ENCODE measurements at regions not wholly inside any gene's neighbourhood (a gene's known extent, or its start where the extent isn't known, plus 50 kb on each side); places are given as distances from the start of the nearest gene placed in this dataset.

DNA sequence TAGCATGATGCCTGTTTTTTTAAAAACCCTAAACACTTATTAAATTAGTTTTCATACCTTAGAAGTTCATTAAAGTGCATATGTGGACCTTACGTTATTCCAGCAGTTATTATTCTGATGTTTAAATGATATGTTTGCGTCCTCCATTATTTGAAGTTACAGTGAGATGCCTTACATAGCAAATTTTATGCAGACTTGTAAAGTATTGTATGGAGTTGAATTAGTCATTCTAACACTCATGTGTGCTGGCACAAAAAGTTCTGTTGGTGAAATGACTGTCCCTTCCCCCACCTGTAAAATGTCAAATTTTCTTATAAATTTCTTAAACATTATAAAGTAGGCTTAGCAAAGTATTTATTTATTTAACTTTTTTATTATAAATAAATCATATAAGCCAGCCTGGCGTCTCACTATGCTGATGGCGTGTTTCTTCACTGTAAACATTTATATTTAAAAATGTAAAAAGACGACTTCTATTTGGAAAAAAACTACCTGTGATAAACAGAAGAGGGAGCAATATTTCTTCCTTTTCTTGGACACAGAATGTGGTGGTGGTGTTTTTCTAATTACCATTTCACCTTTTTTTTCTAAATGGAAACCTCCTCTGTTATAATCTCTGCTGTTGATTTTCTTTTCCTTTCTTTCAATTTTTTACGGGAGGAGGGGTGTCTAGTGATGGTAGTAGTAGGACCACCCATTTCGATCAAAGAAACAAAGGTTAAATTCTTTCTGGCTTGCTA lies 155.4 kb downstream of the RFPL4B start:
- TF ChIP-seq, protein P1, sequence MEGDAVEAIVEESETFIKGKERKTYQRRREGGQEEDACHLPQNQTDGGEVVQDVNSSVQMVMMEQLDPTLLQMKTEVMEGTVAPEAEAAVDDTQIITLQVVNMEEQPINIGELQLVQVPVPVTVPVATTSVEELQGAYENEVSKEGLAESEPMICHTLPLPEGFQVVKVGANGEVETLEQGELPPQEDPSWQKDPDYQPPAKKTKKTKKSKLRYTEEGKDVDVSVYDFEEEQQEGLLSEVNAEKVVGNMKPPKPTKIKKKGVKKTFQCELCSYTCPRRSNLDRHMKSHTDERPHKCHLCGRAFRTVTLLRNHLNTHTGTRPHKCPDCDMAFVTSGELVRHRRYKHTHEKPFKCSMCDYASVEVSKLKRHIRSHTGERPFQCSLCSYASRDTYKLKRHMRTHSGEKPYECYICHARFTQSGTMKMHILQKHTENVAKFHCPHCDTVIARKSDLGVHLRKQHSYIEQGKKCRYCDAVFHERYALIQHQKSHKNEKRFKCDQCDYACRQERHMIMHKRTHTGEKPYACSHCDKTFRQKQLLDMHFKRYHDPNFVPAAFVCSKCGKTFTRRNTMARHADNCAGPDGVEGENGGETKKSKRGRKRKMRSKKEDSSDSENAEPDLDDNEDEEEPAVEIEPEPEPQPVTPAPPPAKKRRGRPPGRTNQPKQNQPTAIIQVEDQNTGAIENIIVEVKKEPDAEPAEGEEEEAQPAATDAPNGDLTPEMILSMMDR (IDR thresholded peaks at IDR 0.05; ENCODE audit: low read length) = peak; percentile 11; the same call in 1 of the 2 replicates
- TF ChIP-seq EZH2 (IDR thresholded peaks at IDR 0.05; ENCODE audit: borderline replicate concordance, low read length) = no peak
